IMR-90 (cell line): ENCODE measurements at regions not wholly inside any gene's neighbourhood (a gene's known extent, or its start where the extent isn't known, plus 50 kb on each side); places are given as distances from the start of the nearest gene placed in this dataset.

Source experiments
- ATAC-seq: fragments of 200-7000 bp; cut with Tn5 transposase; 2 replicates; pipeline ENCODE4 v1.9.1; 2020; ENCODE audit warnings: low read depth, mild to moderate bottlenecking, moderate library complexity
- BruUV-seq: library from RNA; stranded (reverse); fragments of 400-500 nt; replicated peaks from 2 replicates; lab custom pipeline; 2021; lab: Mats Ljungman, UMichigan
- CTCF ChIA-PET: fragments of 300-600 bp; formaldehyde crosslinking; extraction: SDS; loops from one replicate; lab custom pipeline; 2021; ENCODE audit warnings: antibody characterized with exemption; lab: Yijun Ruan, JAX
- POLR2A ChIA-PET: fragments of 300-600 bp; sonication (Branson Sonifier 250); formaldehyde crosslinking; loops from one replicate; lab custom pipeline; 2022; ENCODE audit warnings: antibody characterized with exemption; ENCODE audit not compliant: unreplicated experiment; lab: Charles Lee
- DNase-seq: peaks from one replicate; pipeline ENCODE4 v3.0.0; 2013
- H2AFZ ChIP-seq: replicated peaks from 2 replicates; pipeline ENCODE3; 2013; ENCODE audit warnings: low read length, mild to moderate bottlenecking; ENCODE audit not compliant: poor library complexity
- H2AK5ac ChIP-seq: 2 replicates; pipeline ENCODE4 v1.6.1; 2013; ENCODE audit warnings: low read depth, low read length, inconsistent platforms
- H2AK9ac ChIP-seq: replicated peaks from 2 replicates; pipeline ENCODE3; 2013; ENCODE audit warnings: mild to moderate bottlenecking, low read depth, low read length, moderate library complexity; ENCODE audit not compliant: poor library complexity
- H2BK120ac ChIP-seq: 2 replicates; pipeline ENCODE4 v1.6.1; 2013; ENCODE audit warnings: low read depth, low read length, inconsistent platforms
- H2BK15ac ChIP-seq: 3 replicates; pipeline ENCODE4 v1.6.1; 2013; ENCODE audit warnings: low read depth, low read length, inconsistent platforms
- H2BK20ac ChIP-seq: 2 replicates; pipeline ENCODE4 v1.6.1; 2013; ENCODE audit warnings: low read depth, mild to moderate bottlenecking, inconsistent platforms, low read length, moderate library complexity
- H2BK5ac ChIP-seq: 2 replicates; pipeline ENCODE4 v1.6.1; 2013; ENCODE audit warnings: mild to moderate bottlenecking, low read depth, low read length, inconsistent platforms; ENCODE audit not compliant: poor library complexity, severe bottlenecking
- H3K14ac ChIP-seq: replicated peaks from 2 replicates; pipeline ENCODE4 v1.6.1; 2013; ENCODE audit warnings: low read depth, low read length, inconsistent platforms
- H3K18ac ChIP-seq: 2 replicates; pipeline ENCODE4 v1.6.1; 2013; ENCODE audit warnings: low read depth, low read length, control low read depth
- H3K23ac ChIP-seq: 2 replicates; pipeline ENCODE4 v1.6.1; 2013; ENCODE audit warnings: low read depth, low read length, inconsistent platforms
- H3K27ac ChIP-seq: 2 replicates; pipeline ENCODE4 v1.5.1; 2013; ENCODE audit warnings: mild to moderate bottlenecking, control low read depth, low read length; ENCODE audit not compliant: insufficient read depth
- H3K27me3 ChIP-seq: 2 replicates; pipeline ENCODE4 v1.6.1; 2013; ENCODE audit warnings: low read length; ENCODE audit not compliant: control insufficient read depth, insufficient read depth
- H3K36me3 ChIP-seq: 2 replicates; pipeline ENCODE4 v1.6.1; 2013; ENCODE audit warnings: low read length, mixed read lengths; ENCODE audit not compliant: control insufficient read depth, insufficient read depth
- H3K4ac ChIP-seq: 2 replicates; pipeline ENCODE4 v1.6.1; 2013; ENCODE audit warnings: low read depth, low read length, inconsistent platforms
- H3K4me1 ChIP-seq: 2 replicates; pipeline ENCODE4 v1.6.1; 2013; ENCODE audit warnings: low read length, mixed read lengths; ENCODE audit not compliant: control insufficient read depth, insufficient read depth
- H3K4me2 ChIP-seq: 2 replicates; pipeline ENCODE4 v1.6.1; 2013; ENCODE audit warnings: low read depth, mild to moderate bottlenecking, control low read depth, low read length, moderate library complexity
- H3K4me3 ChIP-seq: 2 replicates; pipeline ENCODE4 v1.5.1; 2013; ENCODE audit warnings: low read depth, mild to moderate bottlenecking, control low read depth, low read length, moderate library complexity; ENCODE audit not compliant: insufficient read depth
- H3K56ac ChIP-seq: 2 replicates; pipeline ENCODE4 v1.6.1; 2013; ENCODE audit warnings: low read length, inconsistent platforms; ENCODE audit not compliant: insufficient read depth; ENCODE audit errors: extremely low read depth
- H3K79me1 ChIP-seq, 2 experiments: 2 replicates each; pipeline ENCODE4 v1.6.1; 2013; ENCODE audit warnings: low read length in 2 of 2, inconsistent platforms in 1 of 2, low read depth in 1 of 2
- H3K9ac ChIP-seq: 2 replicates; pipeline ENCODE4 v1.6.1; 2013; ENCODE audit warnings: low read depth, low read length, control low read depth
- H3K9me1 ChIP-seq: 2 replicates; pipeline ENCODE4 v1.6.1; 2013; ENCODE audit warnings: low read length, inconsistent platforms; ENCODE audit not compliant: insufficient read depth
- H3K9me3 ChIP-seq: 2 replicates; pipeline ENCODE4 v1.6.1; 2013; ENCODE audit warnings: low read length; ENCODE audit not compliant: control insufficient read depth, insufficient read depth
- H4K20me1 ChIP-seq: 2 replicates; pipeline ENCODE4 v1.6.1; 2013; ENCODE audit warnings: low read length, inconsistent platforms; ENCODE audit not compliant: insufficient read depth
- H4K5ac ChIP-seq: 2 replicates; pipeline ENCODE4 v1.6.1; 2013; ENCODE audit warnings: mild to moderate bottlenecking, low read depth, low read length, control low read depth
- H4K8ac ChIP-seq, 2 experiments: 2 replicates each; pipeline ENCODE4 v1.6.1; 2013; ENCODE audit warnings: low read depth in 2 of 2, low read length in 2 of 2, control low read depth in 1 of 2, inconsistent platforms in 1 of 2
- H4K91ac ChIP-seq: 2 replicates; pipeline ENCODE4 v1.6.1; 2013; ENCODE audit warnings: low read depth, low read length, inconsistent platforms; ENCODE audit not compliant: insufficient read depth
- CEBPB ChIP-seq: IDR thresholded peaks from 2 replicates; pipeline ENCODE4 v1.6.1; 2012; ENCODE audit warnings: low read depth, low read length, improper control_type of control experiment
- CHD1 ChIP-seq: IDR thresholded peaks from 2 replicates; pipeline ENCODE4 v1.6.1; 2012; ENCODE audit warnings: low read depth, low read length, improper control_type of control experiment
- FOS ChIP-seq: fragments of 150-350 bp; IDR thresholded peaks from 2 replicates; pipeline ENCODE4 v1.6.1; 2016; ENCODE audit warnings: low read depth, low read length
- MAFK ChIP-seq: IDR thresholded peaks from 2 replicates; pipeline ENCODE4 v1.6.1; 2012; ENCODE audit warnings: low read depth, low read length, improper control_type of control experiment
- MAZ ChIP-seq: IDR thresholded peaks from 2 replicates; pipeline ENCODE4 v1.6.1; 2012; ENCODE audit warnings: low read depth, mild to moderate bottlenecking, low read length, improper control_type of control experiment, moderate library complexity, borderline replicate concordance
- MXI1 ChIP-seq: IDR thresholded peaks from 2 replicates; pipeline ENCODE4 v1.6.1; 2012; ENCODE audit warnings: low read depth, mild to moderate bottlenecking, low read length, moderate library complexity, borderline replicate concordance
- NFE2L2 ChIP-seq: fragments of 150-350 bp; IDR thresholded peaks from 2 replicates; pipeline ENCODE4 v1.6.1; 2016; ENCODE audit warnings: low read depth, mild to moderate bottlenecking, low read length
- POLR2A ChIP-seq: IDR thresholded peaks from 2 replicates; pipeline ENCODE4 v1.6.1; 2012; ENCODE audit warnings: mild to moderate bottlenecking, low read depth, low read length
- RAD21 ChIP-seq: IDR thresholded peaks from 2 replicates; pipeline ENCODE4 v1.6.1; 2012; ENCODE audit warnings: low read length, improper control_type of control experiment
- RCOR1 ChIP-seq: IDR thresholded peaks from 2 replicates; pipeline ENCODE4 v1.6.1; 2012; ENCODE audit warnings: mild to moderate bottlenecking, low read length, improper control_type of control experiment; ENCODE audit not compliant: insufficient replicate concordance
- SMC3 ChIP-seq: fragments of 150-350 bp; IDR thresholded peaks from 2 replicates; pipeline ENCODE4 v1.6.1; 2016; ENCODE audit warnings: low read depth, mild to moderate bottlenecking, antibody characterized with exemption, low read length, moderate library complexity
- dilution Hi-C: fragments of 300-500 bp; cut with HindIII; formaldehyde crosslinking; loops from one replicate; pipeline ENCODE4 v1.14.3; 2018; ENCODE audit warnings: low sequenced_read_pairs; ENCODE audit not compliant: unreplicated experiment
- in situ Hi-C: fragments of 300-500 bp; cut with MboI; formaldehyde crosslinking; loops from 3 replicates; pipeline ENCODE4 v1.14.3; 2019; ENCODE audit warnings: low sequenced_read_pairs, inconsistent platforms, mixed read lengths
- intact Hi-C: fragments of 100-400 bp; cut with micrococcal nuclease; formaldehyde crosslinking; loops from 2 replicates; pipeline ENCODE4 v1.10.0; 2022
- TF ChIP-seq, protein P1 (sequence below): fragments of 150-350 bp; IDR thresholded peaks from 2 replicates; pipeline ENCODE4 v1.6.1; 2017; ENCODE audit warnings: mild to moderate bottlenecking, antibody characterized with exemption, low read length, low read depth
- TF ChIP-seq, protein P2 (sequence below): fragments of 150-350 bp; IDR thresholded peaks from 2 replicates; pipeline ENCODE4 v1.6.1; 2016; ENCODE audit warnings: low read depth, mild to moderate bottlenecking, low read length, moderate library complexity, borderline replicate concordance

DNA sequence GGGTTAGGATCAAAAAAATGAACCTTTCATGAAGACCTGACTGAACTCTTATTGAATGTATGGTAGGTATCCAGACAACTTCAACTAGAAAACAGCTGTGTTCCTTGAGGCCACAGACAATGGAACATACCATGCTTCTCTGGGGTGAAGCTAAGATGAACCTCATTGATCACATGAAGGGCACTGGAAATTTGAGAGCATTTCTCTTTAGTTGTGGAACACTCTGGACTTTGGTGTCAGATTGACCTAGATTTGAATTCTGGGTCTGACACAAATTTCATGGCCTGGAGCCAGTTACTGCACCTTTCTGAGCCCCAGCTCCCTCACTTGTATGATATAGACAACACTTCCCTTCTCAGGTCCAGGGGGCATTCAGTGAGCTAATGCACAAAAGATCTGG, 411.2 kb upstream of the ID2 start:
- DNase-seq, result no peak
- Histone ChIP-seq H2AK5ac (no peak overlapping the region), H2BK15ac (no peak overlapping the region), H3K4me1 (no peaks in the 10 kb centered on the region), H3K36me3 (no peaks in the 10 kb centered on the region), H3K9me3 (peaks cover 4% of the 10 kb centered on the region; the same call in 1 of the 2 replicates), H3K27me3 (peaks cover 2% of the 10 kb centered on the region), H3K56ac (no peak overlapping the region), H3K79me1 (no peaks in the 10 kb centered on the region), H4K8ac (no peak overlapping the region), H3K23ac (no peak overlapping the region), H2AK9ac (no peak overlapping the region), H3K4me3 (no peak overlapping the region), H4K91ac (no peak overlapping the region), H3K4me2 (no peak overlapping the region), H3K14ac (no peak overlapping the region), H3K18ac (no peak overlapping the region), H3K9ac (no peak overlapping the region), H3K27ac (no peak overlapping the region), H2AFZ (no peak overlapping the region), H2BK120ac (no peak overlapping the region), H4K20me1 (no peaks in the 10 kb centered on the region), H3K4ac (no peak overlapping the region), H3K9me1 (no peaks in the 10 kb centered on the region), H4K5ac (no peak overlapping the region), H2BK5ac (no peak overlapping the region), H2BK20ac (no peak overlapping the region)
- CTCF ChIA-PET, result no interaction called here
- no peak for TF ChIP-seq SMC3
- TF ChIP-seq CEBPB, result no peak
- no peak for TF ChIP-seq NFE2L2
- TF ChIP-seq FOS, result no peak
- no peak for TF ChIP-seq CHD1
- TF ChIP-seq, protein P1, sequence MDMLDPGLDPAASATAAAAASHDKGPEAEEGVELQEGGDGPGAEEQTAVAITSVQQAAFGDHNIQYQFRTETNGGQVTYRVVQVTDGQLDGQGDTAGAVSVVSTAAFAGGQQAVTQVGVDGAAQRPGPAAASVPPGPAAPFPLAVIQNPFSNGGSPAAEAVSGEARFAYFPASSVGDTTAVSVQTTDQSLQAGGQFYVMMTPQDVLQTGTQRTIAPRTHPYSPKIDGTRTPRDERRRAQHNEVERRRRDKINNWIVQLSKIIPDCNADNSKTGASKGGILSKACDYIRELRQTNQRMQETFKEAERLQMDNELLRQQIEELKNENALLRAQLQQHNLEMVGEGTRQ, result no peak
- no peak for TF ChIP-seq MXI1
- TF ChIP-seq, protein P2, sequence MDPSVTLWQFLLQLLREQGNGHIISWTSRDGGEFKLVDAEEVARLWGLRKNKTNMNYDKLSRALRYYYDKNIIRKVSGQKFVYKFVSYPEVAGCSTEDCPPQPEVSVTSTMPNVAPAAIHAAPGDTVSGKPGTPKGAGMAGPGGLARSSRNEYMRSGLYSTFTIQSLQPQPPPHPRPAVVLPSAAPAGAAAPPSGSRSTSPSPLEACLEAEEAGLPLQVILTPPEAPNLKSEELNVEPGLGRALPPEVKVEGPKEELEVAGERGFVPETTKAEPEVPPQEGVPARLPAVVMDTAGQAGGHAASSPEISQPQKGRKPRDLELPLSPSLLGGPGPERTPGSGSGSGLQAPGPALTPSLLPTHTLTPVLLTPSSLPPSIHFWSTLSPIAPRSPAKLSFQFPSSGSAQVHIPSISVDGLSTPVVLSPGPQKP, result no peak
- TF ChIP-seq MAZ, result no peak
- TF ChIP-seq RAD21, result no peak
- no peak for TF ChIP-seq MAFK
- TF ChIP-seq RCOR1, result no peak
- no peak for TF ChIP-seq POLR2A
- POLR2A ChIA-PET, result no interaction called here
- no peak for ATAC-seq
- intact Hi-C loops, result no loop called here
- no TSS peak for BruUV-seq
- in situ Hi-C loops, result no loop called here
- dilution Hi-C loops, result no loop called here
